Loucy (cell line): ENCODE measurements at regions not wholly inside any gene's neighbourhood (a gene's known extent, or its start where the extent isn't known, plus 50 kb on each side); places are given as distances from the start of the nearest gene placed in this dataset.

Experiments used
- EZH2phosphoT487 ChIP-seq: fragments of 200-600 bp; IDR thresholded peaks from 2 replicates; pipeline ENCODE4 v1.6.1; 2018; ENCODE audit warnings: antibody characterized with exemption, mild to moderate bottlenecking, moderate library complexity, borderline replicate concordance
- TF ChIP-seq, protein P1 (sequence below): fragments of 200-600 bp; sonication (generic); conservative IDR thresholded peaks from 2 replicates; pipeline ENCODE4 v1.5.1; 2014; ENCODE audit warnings: mild to moderate bottlenecking, antibody characterized with exemption, low read length

DNA sequence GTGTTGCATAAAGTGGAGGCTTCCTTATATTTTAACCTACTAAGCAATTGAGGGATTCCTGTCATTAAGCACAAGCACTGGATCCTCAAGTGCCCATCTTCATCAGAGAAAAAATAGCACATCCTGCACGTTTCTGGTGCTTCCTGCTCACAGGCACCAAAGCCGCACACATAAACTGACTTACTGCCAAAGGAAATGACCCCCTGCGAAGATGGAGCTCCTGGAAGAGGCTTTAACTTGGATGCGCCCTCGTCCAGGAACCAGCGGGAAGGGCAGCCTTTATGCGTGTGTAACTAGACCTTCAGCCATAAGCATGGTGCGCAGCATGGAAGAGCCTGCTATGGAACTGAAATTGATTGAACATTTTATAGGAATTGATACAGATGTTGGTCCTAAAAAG is 188.7 kb downstream of the FTCDNL1 start:
- TF ChIP-seq, protein P1, sequence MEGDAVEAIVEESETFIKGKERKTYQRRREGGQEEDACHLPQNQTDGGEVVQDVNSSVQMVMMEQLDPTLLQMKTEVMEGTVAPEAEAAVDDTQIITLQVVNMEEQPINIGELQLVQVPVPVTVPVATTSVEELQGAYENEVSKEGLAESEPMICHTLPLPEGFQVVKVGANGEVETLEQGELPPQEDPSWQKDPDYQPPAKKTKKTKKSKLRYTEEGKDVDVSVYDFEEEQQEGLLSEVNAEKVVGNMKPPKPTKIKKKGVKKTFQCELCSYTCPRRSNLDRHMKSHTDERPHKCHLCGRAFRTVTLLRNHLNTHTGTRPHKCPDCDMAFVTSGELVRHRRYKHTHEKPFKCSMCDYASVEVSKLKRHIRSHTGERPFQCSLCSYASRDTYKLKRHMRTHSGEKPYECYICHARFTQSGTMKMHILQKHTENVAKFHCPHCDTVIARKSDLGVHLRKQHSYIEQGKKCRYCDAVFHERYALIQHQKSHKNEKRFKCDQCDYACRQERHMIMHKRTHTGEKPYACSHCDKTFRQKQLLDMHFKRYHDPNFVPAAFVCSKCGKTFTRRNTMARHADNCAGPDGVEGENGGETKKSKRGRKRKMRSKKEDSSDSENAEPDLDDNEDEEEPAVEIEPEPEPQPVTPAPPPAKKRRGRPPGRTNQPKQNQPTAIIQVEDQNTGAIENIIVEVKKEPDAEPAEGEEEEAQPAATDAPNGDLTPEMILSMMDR: no peak
- no peak for TF ChIP-seq EZH2phosphoT487
